Ishikawa (cell line): ENCODE measurements at regions not wholly inside any gene's neighbourhood (a gene's known extent, or its start where the extent isn't known, plus 50 kb on each side); places are given as distances from the start of the nearest gene placed in this dataset.

Experiments
- EP300 ChIP-seq: IDR thresholded peaks from 2 replicates; pipeline ENCODE4 v1.6.1; 2012; ENCODE audit warnings: borderline replicate concordance
- MAX ChIP-seq: IDR thresholded peaks from 2 replicates; pipeline ENCODE4 v1.6.1; 2012
- NFIC ChIP-seq: IDR thresholded peaks from 2 replicates; pipeline ENCODE4 v1.6.1; 2012
- TAF1 ChIP-seq: IDR thresholded peaks from 2 replicates; pipeline ENCODE4 v1.6.1; 2012; ENCODE audit warnings: low read depth, mild to moderate bottlenecking
- TCF12 ChIP-seq: IDR thresholded peaks from 2 replicates; pipeline ENCODE4 v1.6.1; 2012; ENCODE audit warnings: low read depth
- TEAD4 ChIP-seq: IDR thresholded peaks from 2 replicates; pipeline ENCODE4 v1.6.1; 2012
- YY1 ChIP-seq: IDR thresholded peaks from 2 replicates; pipeline ENCODE4 v1.6.1; 2012; ENCODE audit warnings: low read depth
- ZBTB7A ChIP-seq: IDR thresholded peaks from 2 replicates; pipeline ENCODE4 v1.6.1; 2012; ENCODE audit warnings: low read depth
- TF ChIP-seq, protein P1 (sequence below): IDR thresholded peaks from 2 replicates; pipeline ENCODE4 v1.6.1; 2012

DNA sequence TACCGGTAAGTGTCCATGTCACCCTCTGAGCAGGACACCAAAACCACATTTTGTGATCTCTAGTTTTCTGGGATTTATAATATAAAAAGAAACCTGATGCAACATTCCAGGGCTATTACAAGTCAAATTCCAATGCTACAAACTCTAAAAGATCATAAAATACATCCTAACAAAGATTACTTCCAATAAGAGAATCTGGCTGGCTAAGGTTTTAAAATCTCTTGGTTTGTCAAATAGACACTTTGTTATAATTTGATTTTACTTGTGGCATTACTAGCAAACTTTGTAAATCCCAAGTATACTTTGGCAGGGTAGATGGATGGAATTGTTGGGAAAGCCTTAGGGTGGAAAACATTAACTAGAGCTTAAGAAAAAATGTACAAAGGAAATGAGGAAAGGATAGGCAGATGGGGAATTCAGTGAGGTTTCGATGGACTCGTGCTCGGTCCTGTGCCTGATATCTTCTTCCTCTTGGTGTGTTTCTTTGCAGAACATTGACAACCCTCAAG is 74.0 kb upstream of the POMP start:
- TF ChIP-seq, protein P1, sequence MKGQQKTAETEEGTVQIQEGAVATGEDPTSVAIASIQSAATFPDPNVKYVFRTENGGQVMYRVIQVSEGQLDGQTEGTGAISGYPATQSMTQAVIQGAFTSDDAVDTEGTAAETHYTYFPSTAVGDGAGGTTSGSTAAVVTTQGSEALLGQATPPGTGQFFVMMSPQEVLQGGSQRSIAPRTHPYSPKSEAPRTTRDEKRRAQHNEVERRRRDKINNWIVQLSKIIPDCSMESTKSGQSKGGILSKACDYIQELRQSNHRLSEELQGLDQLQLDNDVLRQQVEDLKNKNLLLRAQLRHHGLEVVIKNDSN, result no peak
- TF ChIP-seq ZBTB7A, result no peak
- no peak for TF ChIP-seq YY1
- no peak for TF ChIP-seq TEAD4
- no peak for TF ChIP-seq TAF1
- no peak for TF ChIP-seq EP300
- TF ChIP-seq TCF12, result no peak
- no peak for TF ChIP-seq MAX
- no peak for TF ChIP-seq NFIC
